ENCODE measurements at regions not wholly inside any gene's neighbourhood (a gene's known extent, or its start where the extent isn't known, plus 50 kb on each side); places are given as distances from the start of the nearest gene placed in this dataset.

GRCh38 chr14:53524391-53524790 is 371.3 kb upstream of the DDHD1 start:
- no peak overlapping the region for H3K9ac ChIP-seq (ENCODE audit: insufficient read depth in 1 of 2, low read depth in 2 of 2, low read length in 2 of 2)
- in situ Hi-C loops (cut with MboI): no loop called here
- no peaks in the 10 kb centered on the region for H4K20me1 ChIP-seq (replicated peaks; ENCODE audit: control insufficient read depth, insufficient read depth, low read length)
- H3K27ac ChIP-seq (ENCODE audit: extremely low read depth, low read depth, low read length): no peak overlapping the region
- POLR2A ChIA-PET: no interaction called here
- H3K79me2 ChIP-seq (ENCODE audit: control insufficient read depth, insufficient read depth, low read length): no peaks in the 10 kb centered on the region
- CTCF ChIA-PET (ENCODE audit: low intra/inter-chr PET ratio): no interaction called here
- intact Hi-C loops (cut with micrococcal nuclease): no loop called here
- H3K4me3 ChIP-seq: no peak overlapping the region
- DNase-seq (ENCODE audit: extremely low read depth in 1 of 4, low spot score in 3 of 4) (no peak), ATAC-seq (no peak), FAIRE-seq (no peak)
- H3K9me3 ChIP-seq (replicated peaks; ENCODE audit: control insufficient read depth, insufficient read depth, low read depth, low read length): no peaks in the 10 kb centered on the region
- 0% methylated on average over 4 of the region's 4 CpGs for WGBS (ENCODE audit: insufficient coverage, low coverage, missing lambda C conversion rate)
- no peak overlapping the region for H3K4me2 ChIP-seq (ENCODE audit: insufficient read depth, low read length)
- BruUV-seq (replicated peaks): no TSS peak
- H3K36me3 ChIP-seq (ENCODE audit: control insufficient read depth, insufficient read depth, low read length): no peaks in the 10 kb centered on the region
- H3K27me3 ChIP-seq (ENCODE audit: control insufficient read depth in 2 of 2, insufficient read depth in 2 of 2, low read length in 2 of 2): no peaks in the 10 kb centered on the region
- H2AFZ ChIP-seq (ENCODE audit: low read depth, low read length): no peak overlapping the region
- no peaks in the 10 kb centered on the region for H3K4me1 ChIP-seq (replicated peaks in 1 of 2; ENCODE audit: control insufficient read depth in 2 of 2, insufficient read depth in 2 of 2, low read length in 2 of 2)
- H3K9me1 ChIP-seq (ENCODE audit: control insufficient read depth, insufficient read depth, low read length): no peaks in the 10 kb centered on the region
- TF ChIP-seq NCOA6 (IDR thresholded peaks at IDR 0.05): no peak
- TF ChIP-seq, protein P1, sequence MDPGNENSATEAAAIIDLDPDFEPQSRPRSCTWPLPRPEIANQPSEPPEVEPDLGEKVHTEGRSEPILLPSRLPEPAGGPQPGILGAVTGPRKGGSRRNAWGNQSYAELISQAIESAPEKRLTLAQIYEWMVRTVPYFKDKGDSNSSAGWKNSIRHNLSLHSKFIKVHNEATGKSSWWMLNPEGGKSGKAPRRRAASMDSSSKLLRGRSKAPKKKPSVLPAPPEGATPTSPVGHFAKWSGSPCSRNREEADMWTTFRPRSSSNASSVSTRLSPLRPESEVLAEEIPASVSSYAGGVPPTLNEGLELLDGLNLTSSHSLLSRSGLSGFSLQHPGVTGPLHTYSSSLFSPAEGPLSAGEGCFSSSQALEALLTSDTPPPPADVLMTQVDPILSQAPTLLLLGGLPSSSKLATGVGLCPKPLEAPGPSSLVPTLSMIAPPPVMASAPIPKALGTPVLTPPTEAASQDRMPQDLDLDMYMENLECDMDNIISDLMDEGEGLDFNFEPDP (CRISPR knock-in tag; IDR thresholded peaks at IDR 0.05): no peak
- no peak for TF ChIP-seq CHAMP1 (IDR thresholded peaks at IDR 0.05)
- TF ChIP-seq DIDO1 (tag; IDR thresholded peaks at IDR 0.05; ENCODE audit: low read depth): no peak
- TF ChIP-seq ZNF551 (CRISPR knock-in tag; IDR thresholded peaks at IDR 0.05): no peak
- TF ChIP-seq SMAD1 (IDR thresholded peaks at IDR 0.05; ENCODE audit: low read depth, low read length, partially characterized antibody): no peak
- TF ChIP-seq SRF (CRISPR knock-in tag; IDR thresholded peaks at IDR 0.05): no peak
- TF ChIP-seq TEAD1 (CRISPR knock-in tag; IDR thresholded peaks at IDR 0.05): no peak
- TF ChIP-seq TCFL5 (CRISPR knock-in tag; conservative IDR thresholded peaks at IDR 0.05): no peak
- TF ChIP-seq FOXK2 (conservative IDR thresholded peaks at IDR 0.05 in 1 of 2, IDR thresholded peaks at IDR 0.05 in 1 of 2; ENCODE audit: low read depth in 2 of 2): no peak
- no peak for TF ChIP-seq GATA2 (CRISPR knock-in tag; IDR thresholded peaks at IDR 0.05)
- no peak for TF ChIP-seq ZNF609 (CRISPR knock-in tag; IDR thresholded peaks at IDR 0.05; ENCODE audit: borderline replicate concordance)
- TF ChIP-seq EP400 (IDR thresholded peaks at IDR 0.05): no peak
- TF ChIP-seq TAF9B (IDR thresholded peaks at IDR 0.05; ENCODE audit: partially characterized antibody): no peak
- TF ChIP-seq BHLHE40 (IDR thresholded peaks at IDR 0.05; ENCODE audit: low read length): no peak
- no peak for TF ChIP-seq ZNF707 (CRISPR knock-in tag; conservative IDR thresholded peaks at IDR 0.05)
